ENCODE measurements at regions not wholly inside any gene's neighbourhood (a gene's known extent, or its start where the extent isn't known, plus 50 kb on each side); places are given as distances from the start of the nearest gene placed in this dataset.
"Not testable (repeated sequence)": the region's sequence is repeated elsewhere in the genome, so short reads cannot be mapped to it uniquely, and the experiment has no call there.

GRCh38 chr18:9021458-9021857 is 81.0 kb upstream of the NDUFV2 start:
- Mint-ChIP-seq H3K27me3 (ENCODE audit: low read depth, unreplicated experiment) (no peaks in the 10 kb centered on the region), H3K4me1 (ENCODE audit: low read depth, unreplicated experiment) (peaks cover 4% of the 10 kb centered on the region), H3K27ac (ENCODE audit: unreplicated experiment) (no peak overlapping the region), H3K36me3 (ENCODE audit: low read depth, unreplicated experiment) (no peaks in the 10 kb centered on the region), H3K4me3 (ENCODE audit: unreplicated experiment) (no peak overlapping the region), H3K9me3 (ENCODE audit: unreplicated experiment) (peaks cover 3% of the 10 kb centered on the region)
- H2AFZ ChIP-seq (ENCODE audit: low read depth, low read length) = no peak overlapping the region
- H3K9me3 ChIP-seq (ENCODE audit: insufficient read depth, low read depth, low read length) = no peaks in the 10 kb centered on the region
- DNase-seq (ENCODE audit: low read depth) (no peak), FAIRE-seq (no peak)
- no peaks in the 10 kb centered on the region for H3K27me3 ChIP-seq (ENCODE audit: insufficient read depth, low read length)
- no peaks in the 10 kb centered on the region for H3K79me2 ChIP-seq (ENCODE audit: insufficient read depth, low read length)
- no peak for TF ChIP-seq CTCF (IDR thresholded peaks at IDR 0.05; ENCODE audit: insufficient read depth, low read depth, low read length)
- TF ChIP-seq EZH2 (IDR thresholded peaks at IDR 0.05; ENCODE audit: insufficient read depth, low read length) = no peak
- no peak overlapping the region for H3K4me2 ChIP-seq (ENCODE audit: low read length)
- no peaks in the 10 kb centered on the region for H4K20me1 ChIP-seq (ENCODE audit: insufficient read depth, low read length)
- no peak overlapping the region for H3K4me3 ChIP-seq (ENCODE audit: insufficient read depth, low read depth, low read length)
- H3K27ac ChIP-seq (ENCODE audit: low read depth, low read length) = no peak overlapping the region
- H3K9ac ChIP-seq (ENCODE audit: low read length) = no peak overlapping the region
- peaks cover 21% of the 10 kb centered on the region for H3K4me1 ChIP-seq (ENCODE audit: insufficient read depth, low read length)
- no peaks in the 10 kb centered on the region for H3K36me3 ChIP-seq (ENCODE audit: insufficient read depth, low read length)

- Mint-ChIP-seq H3K4me3 (ENCODE audit: unreplicated experiment) (no peak overlapping the region), H3K27ac (ENCODE audit: unreplicated experiment) (no peak overlapping the region), H3K4me1 (ENCODE audit: low read depth, unreplicated experiment) (peaks cover 2% of the 10 kb centered on the region), H3K9me3 (ENCODE audit: unreplicated experiment) (peaks cover 3% of the 10 kb centered on the region), H3K36me3 (ENCODE audit: low read depth, unreplicated experiment) (no peaks in the 10 kb centered on the region), H3K27me3 (ENCODE audit: low read depth, unreplicated experiment) (no peaks in the 10 kb centered on the region)
- Histone ChIP-seq H3K36me3 (ENCODE audit: insufficient read depth, low read length) (no peaks in the 10 kb centered on the region), H3K27me3 (ENCODE audit: insufficient read depth, low read length) (no peaks in the 10 kb centered on the region), H3K27ac (ENCODE audit: low read depth, low read length) (no peak overlapping the region), H3K4me1 (ENCODE audit: insufficient read depth, low read length) (peaks cover 12% of the 10 kb centered on the region), H3K79me2 (ENCODE audit: insufficient read depth, low read length) (no peaks in the 10 kb centered on the region), H4K20me1 (ENCODE audit: insufficient read depth, low read length) (no peaks in the 10 kb centered on the region), H3K9me3 (ENCODE audit: insufficient read depth, low read depth, low read length) (no peaks in the 10 kb centered on the region), H3K4me2 (ENCODE audit: low read length) (no peak overlapping the region), H3K9ac (ENCODE audit: low read length) (no peak overlapping the region), H2AFZ (ENCODE audit: low read depth, low read length) (peak overlapping the region; percentile 28), H3K4me3 (ENCODE audit: insufficient read depth, low read depth, low read length) (no peak overlapping the region)
- no peak for TF ChIP-seq CTCF (IDR thresholded peaks at IDR 0.05; ENCODE audit: insufficient read depth, low read depth, low read length)
- no peak for TF ChIP-seq EZH2 (IDR thresholded peaks at IDR 0.05; ENCODE audit: insufficient read depth, low read length)
- DNase-seq (ENCODE audit: low read depth) (no peak), FAIRE-seq (no peak)
Measured at GRCh38 chr18:9022397-9023155, 79.9 kb upstream of the NDUFV2 start.

GRCh38 chr18:9024031-9024646 is 78.4 kb upstream of the NDUFV2 start:
- not testable (repeated sequence) for H3K36me3 Mint-ChIP-seq (ENCODE audit: low read depth, unreplicated experiment); H3K4me3 ChIP-seq (ENCODE audit: insufficient read depth, low read depth, low read length); H2AFZ ChIP-seq (ENCODE audit: low read depth, low read length); DNase-seq (ENCODE audit: low read depth); H3K4me3 Mint-ChIP-seq (ENCODE audit: unreplicated experiment); H3K4me1 Mint-ChIP-seq (ENCODE audit: low read depth, unreplicated experiment); H3K9ac ChIP-seq (ENCODE audit: low read length); H3K27ac ChIP-seq (ENCODE audit: low read depth, low read length); FAIRE-seq; H3K27ac Mint-ChIP-seq (ENCODE audit: unreplicated experiment); H3K36me3 ChIP-seq (ENCODE audit: insufficient read depth, low read length); H3K4me1 ChIP-seq (ENCODE audit: insufficient read depth, low read length); H4K20me1 ChIP-seq (ENCODE audit: insufficient read depth, low read length); H3K27me3 ChIP-seq (ENCODE audit: insufficient read depth, low read length); H3K27me3 Mint-ChIP-seq (ENCODE audit: low read depth, unreplicated experiment); H3K79me2 ChIP-seq (ENCODE audit: insufficient read depth, low read length); H3K9me3 ChIP-seq (ENCODE audit: insufficient read depth, low read depth, low read length); H3K9me3 Mint-ChIP-seq (ENCODE audit: unreplicated experiment); H3K4me2 ChIP-seq (ENCODE audit: low read length)
